ENCODE measurements at regions not wholly inside any gene's neighbourhood (a gene's known extent, or its start where the extent isn't known, plus 50 kb on each side); places are given as distances from the start of the nearest gene placed in this dataset.

- TF ChIP-seq GABPA (IDR thresholded peaks at IDR 0.05; ENCODE audit: low read depth) = no peak
- TF ChIP-seq CTCF (IDR thresholded peaks at IDR 0.05; ENCODE audit: insufficient read depth, low read length) = no peak
Observed at GRCh38 chr7:155948845-155949244, 136.6 kb upstream of the SHH start.
